HG02798 (cell line): ENCODE measurements at regions not wholly inside any gene's neighbourhood (a gene's known extent, or its start where the extent isn't known, plus 50 kb on each side); places are given as distances from the start of the nearest gene placed in this dataset.

ENCODE experiments used
- ATAC-seq: cut with Tn5 transposase; IDR thresholded peaks from one replicate; pipeline ENCODE4 v1.9.1; 2021; ENCODE audit warnings: mild to moderate bottlenecking; ENCODE audit not compliant: unreplicated experiment, poor library complexity

- peak; percentile 93 for ATAC-seq
Observed at GRCh38 chr2:191555092-191555742, 122.7 kb upstream of the NABP1 start.

GRCh38 chr2:191556463-191556862 is 121.5 kb upstream of the NABP1 start:
- no peak for ATAC-seq

- no peak for ATAC-seq
Observed at GRCh38 chr2:191557841-191558240, 120.1 kb upstream of the NABP1 start.

- ATAC-seq: no peak
Observed at GRCh38 chr2:191559569-191559968, 118.4 kb upstream of the NABP1 start.

- ATAC-seq: no peak
Observed at GRCh38 chr2:191560411-191560980, 117.4 kb upstream of the NABP1 start.

GRCh38 chr2:191565120-191565519 is 112.8 kb upstream of the NABP1 start:
- ATAC-seq: no peak

- ATAC-seq: peak; percentile 51
Observed at GRCh38 chr2:191565647-191566198, 112.2 kb upstream of the NABP1 start.

GRCh38 chr2:191566344-191566743 is 111.6 kb upstream of the NABP1 start:
- ATAC-seq: peak; percentile 77

GRCh38 chr2:191567206-191567605 is 110.7 kb upstream of the NABP1 start:
- no peak for ATAC-seq

GRCh38 chr2:191569025-191569424 is 108.9 kb upstream of the NABP1 start:
- no peak for ATAC-seq

GRCh38 chr2:191571163-191571769 is 106.7 kb upstream of the NABP1 start:
- ATAC-seq: peak; percentile 61

GRCh38 chr2:191572319-191572718 is 105.6 kb upstream of the NABP1 start:
- ATAC-seq: no peak

GRCh38 chr2:191573216-191573615 is 104.7 kb upstream of the NABP1 start:
- ATAC-seq: no peak

- ATAC-seq: no peak
Observed at GRCh38 chr2:191574232-191574631, 103.7 kb upstream of the NABP1 start.

GRCh38 chr2:191577605-191578004 is 100.3 kb upstream of the NABP1 start:
- ATAC-seq: no peak

- no peak for ATAC-seq
Observed at GRCh38 chr2:191578031-191578430, 99.9 kb upstream of the NABP1 start.

- ATAC-seq: no peak
Observed at GRCh38 chr2:191580581-191580980, 97.4 kb upstream of the NABP1 start.

GRCh38 chr2:191581003-191581402 is 96.9 kb upstream of the NABP1 start:
- no peak for ATAC-seq

GRCh38 chr2:191582355-191582754 is 95.6 kb upstream of the NABP1 start:
- no peak for ATAC-seq

- ATAC-seq: no peak
Observed at GRCh38 chr2:191591025-191591424, 86.9 kb upstream of the NABP1 start.

- no peak for ATAC-seq
Observed at GRCh38 chr2:191593622-191594385, 84.1 kb upstream of the NABP1 start.
